Peyer's patch (tissue), 4 donors: ENCODE measurements at regions not wholly inside any gene's neighbourhood (a gene's known extent, or its start where the extent isn't known, plus 50 kb on each side); places are given as distances from the start of the nearest gene placed in this dataset.
"Not testable (repeated sequence)": the region's sequence is repeated elsewhere in the genome, so short reads cannot be mapped to it uniquely, and the experiment has no call there.

ENCODE experiments used
- DNase-seq, 3 donors: peaks; one replicate each; pipeline ENCODE4 v3.0.0-alpha.2; 2017 to 2019
- H3K27ac ChIP-seq, 4 donors: fragments of 200-600 bp; sonication (generic); one replicate each; pipeline ENCODE4 v1.5.1; 2016 to 2019
- H3K27me3 ChIP-seq, 2 donors: fragments of 200-600 bp; sonication (generic); one replicate each; pipeline ENCODE4 v1.5.1; 2019
- H3K36me3 ChIP-seq, 3 donors: fragments of 200-600 bp; sonication (generic); one replicate each; pipeline ENCODE4 v1.5.1; 2016 to 2019
- H3K4me1 ChIP-seq, 4 donors: fragments of 200-600 bp; sonication (generic); one replicate each; pipeline ENCODE4 v1.5.1; 2016 to 2019
- H3K4me3 ChIP-seq, 4 donors: fragments of 200-600 bp; sonication (generic); 1 replicate in 3 of 4; 2 replicates in 1 of 4; pipeline ENCODE4 v1.5.1; 2016 to 2019; ENCODE audit warnings: mild to moderate bottlenecking in 1 of 4
- H3K9me3 ChIP-seq, 4 donors: fragments of 200-600 bp; sonication (generic); one replicate each; pipeline ENCODE4 v1.5.1; 2016 to 2019; ENCODE audit warnings: mild to moderate bottlenecking in 1 of 4
- POLR2A ChIP-seq, 2 donors: fragments of 450-650 bp; IDR thresholded peaks; one replicate each; pipeline ENCODE4 v1.5.1; 2017; ENCODE audit warnings: antibody characterized with exemption in 2 of 2, mild to moderate bottlenecking in 2 of 2, moderate library complexity in 2 of 2
- TF ChIP-seq, protein P1 (sequence below), 6 experiments: fragments of 450-650 bp in 4 of 6; fragments of 200-600 bp in 2 of 6; sonication (generic) in 1 of 6; IDR thresholded peaks; one replicate each; pipeline ENCODE4 v1.5.1; 2017 to 2019; ENCODE audit warnings: antibody characterized with exemption in 6 of 6, mild to moderate bottlenecking in 3 of 6, moderate library complexity in 1 of 6

DNA sequence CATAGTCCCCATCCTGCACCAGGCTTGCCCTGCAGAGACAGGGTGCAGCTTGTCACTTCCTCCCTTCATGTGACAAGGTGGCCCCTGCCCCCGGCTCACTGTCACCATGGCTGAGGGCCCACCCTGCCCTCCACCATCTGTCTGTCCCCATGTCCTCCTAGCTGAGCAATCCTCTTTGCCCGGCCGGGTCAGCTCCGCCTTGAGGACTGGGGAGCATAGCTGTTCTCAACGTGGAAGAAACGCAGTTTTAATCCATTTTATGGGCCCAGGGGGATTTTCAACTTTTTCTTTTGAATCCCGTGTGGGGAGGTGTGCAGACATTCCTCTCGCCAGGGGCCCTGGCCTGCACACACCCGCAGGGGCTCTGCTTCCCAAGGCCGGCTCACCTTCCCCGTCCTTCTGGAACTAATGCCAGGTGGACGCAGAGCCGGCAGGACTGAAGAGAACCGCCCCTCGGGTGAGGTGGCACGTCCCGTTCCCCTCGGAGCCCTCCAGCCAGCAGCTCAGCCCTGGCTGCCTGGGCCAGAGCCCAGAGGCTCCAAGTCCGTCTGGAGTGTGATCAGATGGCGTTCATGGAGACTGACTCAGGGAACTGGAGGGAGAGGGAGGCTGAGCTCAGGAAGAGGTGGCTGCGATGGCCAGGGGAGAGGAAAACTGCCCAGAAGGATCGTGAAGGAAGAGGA lies 1108.7 kb downstream of the BRD1 start:
- H3K4me1 ChIP-seq = no peaks in the 10 kb centered on the region
- H3K27ac ChIP-seq = no peak overlapping the region
- no peak for TF ChIP-seq POLR2A (IDR thresholded peaks at IDR 0.05)
- TF ChIP-seq, protein P1, sequence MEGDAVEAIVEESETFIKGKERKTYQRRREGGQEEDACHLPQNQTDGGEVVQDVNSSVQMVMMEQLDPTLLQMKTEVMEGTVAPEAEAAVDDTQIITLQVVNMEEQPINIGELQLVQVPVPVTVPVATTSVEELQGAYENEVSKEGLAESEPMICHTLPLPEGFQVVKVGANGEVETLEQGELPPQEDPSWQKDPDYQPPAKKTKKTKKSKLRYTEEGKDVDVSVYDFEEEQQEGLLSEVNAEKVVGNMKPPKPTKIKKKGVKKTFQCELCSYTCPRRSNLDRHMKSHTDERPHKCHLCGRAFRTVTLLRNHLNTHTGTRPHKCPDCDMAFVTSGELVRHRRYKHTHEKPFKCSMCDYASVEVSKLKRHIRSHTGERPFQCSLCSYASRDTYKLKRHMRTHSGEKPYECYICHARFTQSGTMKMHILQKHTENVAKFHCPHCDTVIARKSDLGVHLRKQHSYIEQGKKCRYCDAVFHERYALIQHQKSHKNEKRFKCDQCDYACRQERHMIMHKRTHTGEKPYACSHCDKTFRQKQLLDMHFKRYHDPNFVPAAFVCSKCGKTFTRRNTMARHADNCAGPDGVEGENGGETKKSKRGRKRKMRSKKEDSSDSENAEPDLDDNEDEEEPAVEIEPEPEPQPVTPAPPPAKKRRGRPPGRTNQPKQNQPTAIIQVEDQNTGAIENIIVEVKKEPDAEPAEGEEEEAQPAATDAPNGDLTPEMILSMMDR (IDR thresholded peaks at IDR 0.05) = no peak
- H3K4me3 ChIP-seq = no peak overlapping the region
- peak in 1 of 3 donors; percentile 33 for DNase-seq
- H3K36me3 ChIP-seq = no peaks in the 10 kb centered on the region
- H3K27me3 ChIP-seq = no peaks in the 10 kb centered on the region
- H3K9me3 ChIP-seq = no peaks in the 10 kb centered on the region

DNA sequence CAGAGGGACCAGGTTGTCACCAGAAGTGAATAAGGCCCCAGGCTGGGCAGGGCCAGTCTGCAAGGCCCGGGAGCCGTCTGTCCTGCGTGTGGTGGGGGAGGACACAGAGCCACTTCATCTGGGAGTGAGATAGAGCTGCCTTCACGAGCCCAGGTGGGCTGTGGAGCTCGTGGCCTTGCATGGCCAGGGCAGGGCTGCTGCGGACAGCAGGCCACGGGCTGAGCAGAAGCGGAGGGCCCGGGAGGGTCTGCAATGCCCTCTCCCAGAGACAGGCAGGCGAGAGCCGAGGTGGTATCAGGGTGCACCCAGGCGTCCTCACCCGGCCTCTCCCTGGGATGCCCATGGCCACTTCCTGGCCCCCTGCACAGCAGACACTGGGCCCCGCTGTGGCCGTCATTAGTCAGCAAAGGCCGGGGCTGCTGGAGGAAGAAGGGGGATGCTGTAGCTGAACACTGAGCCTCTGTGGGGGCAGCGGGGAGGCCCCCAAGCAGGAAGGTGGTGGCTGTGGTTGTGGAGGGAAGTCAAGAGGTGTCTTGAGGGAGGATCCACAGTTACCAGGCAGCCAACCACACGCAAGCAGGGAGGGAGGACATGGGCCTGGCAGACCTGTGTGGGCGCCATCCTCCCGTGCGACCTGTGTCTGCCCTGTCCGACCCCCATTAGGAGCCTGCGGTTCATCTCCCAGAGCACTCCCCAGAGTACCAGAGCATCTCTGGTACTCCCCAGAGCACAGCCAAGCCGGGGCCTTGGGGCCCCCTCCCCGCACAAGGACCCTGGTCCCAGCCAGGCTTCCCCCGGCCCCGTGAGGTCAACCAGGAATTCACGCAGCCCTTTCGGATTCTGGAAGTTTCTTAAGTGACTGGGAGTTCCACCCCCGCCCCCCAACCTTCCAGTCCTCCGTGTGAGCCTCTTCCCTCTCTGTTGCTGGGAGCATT lies 1109.5 kb downstream of the BRD1 start:
- Histone ChIP-seq H3K9me3 (no peaks in the 10 kb centered on the region), H3K4me3 (no peak overlapping the region), H3K27ac (no peak overlapping the region), H3K36me3 (no peaks in the 10 kb centered on the region), H3K27me3 (no peaks in the 10 kb centered on the region), H3K4me1 (no peaks in the 10 kb centered on the region)
- TF ChIP-seq POLR2A (IDR thresholded peaks at IDR 0.05) = no peak
- TF ChIP-seq, protein P1 (IDR thresholded peaks at IDR 0.05) = no peak
- DNase-seq = peak in 1 of 3 donors; percentile 38

DNA sequence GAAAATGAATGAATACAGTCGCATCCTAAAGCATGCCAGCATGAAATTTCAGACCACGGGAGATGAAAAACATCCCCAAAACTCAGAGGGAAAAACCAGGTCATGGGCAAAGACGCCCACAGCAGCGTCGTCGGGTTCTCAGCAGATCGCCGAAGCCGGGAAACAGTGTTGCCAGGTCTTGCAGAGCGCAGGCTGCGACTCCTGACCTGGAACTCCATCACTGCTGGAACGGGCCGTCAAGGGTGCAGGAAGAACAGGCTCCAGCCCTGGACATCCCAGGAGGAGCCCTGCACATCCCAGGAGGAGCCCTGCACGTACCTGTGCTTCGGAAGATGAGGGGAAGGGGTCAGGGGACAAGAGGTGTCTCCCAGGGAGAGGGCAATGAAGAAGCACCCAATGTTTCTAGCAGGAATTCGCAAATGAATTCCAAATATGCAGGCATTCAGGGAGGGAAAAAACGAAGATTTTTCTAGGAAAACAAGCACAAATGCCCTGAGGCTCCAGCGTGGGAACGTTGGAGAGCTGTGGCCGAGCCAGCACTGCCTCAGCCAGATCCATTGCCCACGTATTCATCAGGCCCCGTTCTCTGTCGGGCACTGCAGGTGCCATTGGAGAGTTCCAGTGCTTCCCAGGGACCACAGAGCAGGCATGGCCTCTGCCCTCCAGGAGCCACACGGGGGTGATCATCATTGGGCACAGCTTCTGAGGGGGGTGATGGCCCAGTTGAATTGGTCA lies 1110.4 kb downstream of the BRD1 start:
- Histone ChIP-seq H3K4me3 (no peak overlapping the region), H3K9me3 (no peaks in the 10 kb centered on the region), H3K27ac (no peak overlapping the region), H3K36me3 (no peaks in the 10 kb centered on the region), H3K4me1 (no peaks in the 10 kb centered on the region), H3K27me3 (no peaks in the 10 kb centered on the region)
- TF ChIP-seq POLR2A (IDR thresholded peaks at IDR 0.05) = no peak
- TF ChIP-seq, protein P1 (IDR thresholded peaks at IDR 0.05) = no peak
- DNase-seq = peak in 1 of 3 donors; percentile 29

DNA sequence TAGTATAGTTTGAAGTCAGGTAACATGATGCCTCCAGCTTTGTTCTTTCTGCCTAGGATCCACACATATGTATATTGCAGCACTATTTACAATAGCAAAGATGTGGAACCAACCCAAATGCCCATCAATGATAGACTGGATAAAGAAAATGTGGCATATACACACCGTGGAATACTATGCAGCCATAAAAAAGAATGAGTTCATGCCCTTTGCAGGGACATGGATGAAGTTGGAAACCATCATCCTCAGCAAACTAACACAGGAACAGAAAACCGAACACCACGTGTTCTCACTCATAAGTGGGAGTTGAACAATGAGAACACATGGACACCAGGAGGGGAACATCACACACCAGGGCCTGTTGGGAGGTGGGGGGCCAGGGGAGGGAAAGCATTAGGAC lies 1111.5 kb downstream of the BRD1 start:
- H3K36me3 ChIP-seq, H3K4me3 ChIP-seq, DNase-seq, H3K4me1 ChIP-seq, H3K27me3 ChIP-seq, H3K27ac ChIP-seq, H3K9me3 ChIP-seq: not testable (repeated sequence)

DNA sequence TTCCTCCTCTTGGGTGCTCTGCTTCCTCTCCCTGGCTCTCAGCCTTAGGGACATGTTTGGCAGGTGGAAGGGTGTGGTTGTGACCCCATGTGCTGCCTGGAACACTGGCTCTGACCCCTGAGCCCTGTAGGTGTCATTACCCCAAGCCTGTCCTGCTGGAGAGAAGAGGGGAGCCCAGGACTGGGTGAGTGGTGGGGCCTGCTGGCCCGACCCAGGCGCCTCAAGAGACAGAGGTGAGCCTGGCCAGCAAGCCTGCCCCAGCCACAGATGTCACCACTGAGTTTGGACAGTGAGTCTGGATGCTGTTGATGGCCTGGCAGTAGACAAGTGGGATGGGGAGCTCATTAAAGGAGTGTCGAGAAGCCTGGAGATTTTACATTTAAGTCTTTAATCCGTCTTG lies 1112.2 kb downstream of the BRD1 start:
- H3K36me3 ChIP-seq = no peaks in the 10 kb centered on the region
- no peak for TF ChIP-seq POLR2A (IDR thresholded peaks at IDR 0.05)
- TF ChIP-seq, protein P1 (IDR thresholded peaks at IDR 0.05) = no peak
- no peaks in the 10 kb centered on the region for H3K27me3 ChIP-seq
- H3K4me3 ChIP-seq = no peak overlapping the region
- H3K4me1 ChIP-seq = no peaks in the 10 kb centered on the region
- DNase-seq = no peak
- no peaks in the 10 kb centered on the region for H3K9me3 ChIP-seq
- H3K27ac ChIP-seq = no peak overlapping the region
